Esophagus squamous epithelium (tissue), 5 donors: ENCODE measurements at regions not wholly inside any gene's neighbourhood (a gene's known extent, or its start where the extent isn't known, plus 50 kb on each side); places are given as distances from the start of the nearest gene placed in this dataset.

Source experiments
- DNase-seq: peaks from one replicate; lab custom pipeline; 2025; lab: John Stamatoyannopoulos, UW
- H3K27ac ChIP-seq, 4 donors: fragments of 200-600 bp; sonication (generic); one replicate each; pipeline ENCODE4 v1.5.1; 2016 to 2019; ENCODE audit warnings: mild to moderate bottlenecking in 1 of 4
- H3K27me3 ChIP-seq, 4 donors: fragments of 200-600 bp; sonication (generic); 1 replicate in 3 of 4; 2 replicates in 1 of 4; pipeline versions ENCODE4 v1.5.1 to v1.6.0; 2017 to 2021; ENCODE audit warnings: antibody characterized with exemption in 1 of 4
- H3K36me3 ChIP-seq, 3 donors: fragments of 200-600 bp; sonication (generic); one replicate each; pipeline ENCODE4 v1.5.1; 2016 to 2019
- H3K4me1 ChIP-seq, 3 donors: fragments of 200-600 bp; sonication (generic); one replicate each; pipeline ENCODE4 v1.5.1; 2017 to 2019
- H3K4me3 ChIP-seq, 4 donors: fragments of 200-600 bp; sonication (generic); 1 replicate in 3 of 4; 2 replicates in 1 of 4; pipeline ENCODE4 v1.5.1; 2016 to 2019; ENCODE audit warnings: mild to moderate bottlenecking in 2 of 4, moderate library complexity in 1 of 4
- H3K9me3 ChIP-seq, 3 donors: fragments of 200-600 bp; sonication (generic); one replicate each; pipeline ENCODE4 v1.5.1; 2016 to 2019
- POLR2A ChIP-seq, 4 donors: fragments of 450-650 bp; IDR thresholded peaks; one replicate each; pipeline ENCODE4 v1.6.1; 2017; ENCODE audit warnings: antibody characterized with exemption in 4 of 4, mild to moderate bottlenecking in 4 of 4, moderate library complexity in 3 of 4
- WGBS, 2 donors: methylation state at CpG; one replicate each; pipeline ENCODE4 v1.1.5; 2018; 5-methylcytosine and 5-hydroxymethylcytosine counted together
- intact Hi-C: fragments of 100-400 bp; cut with DNase I; formaldehyde crosslinking; loops from one replicate; pipeline ENCODE4 v1.15.0; 2022
- TF ChIP-seq, protein P1 (sequence below), 6 experiments: fragments of 450-650 bp in 4 of 6; fragments of 200-600 bp in 2 of 6; sonication (generic) in 2 of 6; IDR thresholded peaks; one replicate each; pipeline ENCODE4 v1.5.1; 2016 to 2019; ENCODE audit warnings: antibody characterized with exemption in 6 of 6, mild to moderate bottlenecking in 4 of 6, moderate library complexity in 4 of 6
- donor health status: DM: yes; HTN: yes; CAD: no.

DNA sequence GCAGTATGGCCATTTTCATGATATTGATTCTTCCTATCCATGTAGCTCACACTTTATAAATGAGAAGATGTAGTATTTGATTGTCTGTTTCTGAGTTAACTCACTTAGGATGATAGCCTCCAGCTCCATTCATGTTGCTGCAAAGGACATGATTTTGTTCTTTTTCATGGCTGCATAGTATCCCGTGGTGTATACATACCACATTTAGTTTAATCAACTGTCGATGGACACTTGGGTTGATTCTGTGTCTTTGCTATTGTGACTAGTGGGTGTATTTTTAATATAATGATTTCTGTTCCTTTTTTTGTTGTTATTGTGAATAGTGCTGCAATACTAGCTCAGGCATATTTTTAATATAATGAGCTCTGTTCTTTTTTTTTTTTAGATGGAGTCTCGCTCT lies 560.3 kb upstream of the ZNF608 start:
- intact Hi-C loops: no loop called here
- no peaks in the 10 kb centered on the region for H3K27me3 ChIP-seq
- no peak overlapping the region for H3K4me3 ChIP-seq
- H3K36me3 ChIP-seq: no peaks in the 10 kb centered on the region
- DNase-seq: no peak
- no peak for TF ChIP-seq POLR2A (IDR thresholded peaks at IDR 0.05)
- TF ChIP-seq, protein P1, sequence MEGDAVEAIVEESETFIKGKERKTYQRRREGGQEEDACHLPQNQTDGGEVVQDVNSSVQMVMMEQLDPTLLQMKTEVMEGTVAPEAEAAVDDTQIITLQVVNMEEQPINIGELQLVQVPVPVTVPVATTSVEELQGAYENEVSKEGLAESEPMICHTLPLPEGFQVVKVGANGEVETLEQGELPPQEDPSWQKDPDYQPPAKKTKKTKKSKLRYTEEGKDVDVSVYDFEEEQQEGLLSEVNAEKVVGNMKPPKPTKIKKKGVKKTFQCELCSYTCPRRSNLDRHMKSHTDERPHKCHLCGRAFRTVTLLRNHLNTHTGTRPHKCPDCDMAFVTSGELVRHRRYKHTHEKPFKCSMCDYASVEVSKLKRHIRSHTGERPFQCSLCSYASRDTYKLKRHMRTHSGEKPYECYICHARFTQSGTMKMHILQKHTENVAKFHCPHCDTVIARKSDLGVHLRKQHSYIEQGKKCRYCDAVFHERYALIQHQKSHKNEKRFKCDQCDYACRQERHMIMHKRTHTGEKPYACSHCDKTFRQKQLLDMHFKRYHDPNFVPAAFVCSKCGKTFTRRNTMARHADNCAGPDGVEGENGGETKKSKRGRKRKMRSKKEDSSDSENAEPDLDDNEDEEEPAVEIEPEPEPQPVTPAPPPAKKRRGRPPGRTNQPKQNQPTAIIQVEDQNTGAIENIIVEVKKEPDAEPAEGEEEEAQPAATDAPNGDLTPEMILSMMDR (IDR thresholded peaks at IDR 0.05): no peak
- no peak overlapping the region for H3K27ac ChIP-seq
- whole genome bisulfite sequencing, 2 donors: 88 to 91% methylated on average over 3 of the region's 3 CpGs
- peaks cover 0 to 7% (median 0%) of the 10 kb centered on the region in 3 donors for H3K9me3 ChIP-seq
- no peaks in the 10 kb centered on the region for H3K4me1 ChIP-seq

DNA sequence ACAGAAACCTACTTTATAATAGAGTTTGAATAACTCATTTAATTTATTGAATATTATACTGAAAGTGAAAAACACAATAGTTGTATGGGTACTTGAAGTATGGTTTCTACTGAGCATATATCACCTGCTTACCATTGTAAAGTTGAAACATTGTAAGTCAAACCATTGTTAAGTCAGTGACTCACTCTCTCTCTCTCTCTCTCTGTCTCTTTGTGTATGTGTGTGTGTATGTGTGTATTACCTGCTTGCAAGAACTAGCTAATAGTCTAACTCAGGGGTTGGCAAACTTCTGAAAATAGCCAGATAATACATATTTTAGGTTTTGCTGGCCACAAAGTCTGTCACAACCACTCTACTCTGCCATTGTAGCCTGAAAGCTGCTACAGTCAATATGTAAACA lies 564.3 kb upstream of the ZNF608 start:
- Histone ChIP-seq H3K9me3 (peaks cover 0 to 7% (median 0%) of the 10 kb centered on the region in 3 donors), H3K27ac (no peak overlapping the region), H3K27me3 (no peaks in the 10 kb centered on the region), H3K4me3 (no peak overlapping the region), H3K4me1 (no peaks in the 10 kb centered on the region), H3K36me3 (no peaks in the 10 kb centered on the region)
- TF ChIP-seq, protein P1 (IDR thresholded peaks at IDR 0.05): no peak
- no peak for DNase-seq
- intact Hi-C loops: no loop called here

DNA sequence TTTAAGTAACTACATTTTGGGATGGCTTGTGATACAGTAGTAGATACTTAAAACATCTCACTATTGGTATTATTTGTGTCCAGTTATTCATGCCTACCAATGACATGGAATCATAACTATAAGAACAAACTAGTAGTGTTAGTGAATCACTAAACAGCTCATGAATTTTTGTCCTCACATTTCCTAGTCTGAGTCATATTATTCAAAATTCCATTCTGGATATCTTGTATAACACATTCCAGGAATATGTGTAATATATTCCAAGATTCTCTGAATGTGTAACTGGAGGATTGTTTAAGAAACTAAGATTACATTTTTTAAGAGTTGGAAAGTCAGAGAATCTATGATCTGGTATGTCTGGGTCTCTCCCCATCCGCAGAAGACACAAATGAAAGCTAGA lies 565.3 kb upstream of the ZNF608 start:
- H3K4me1 ChIP-seq: no peaks in the 10 kb centered on the region
- H3K27ac ChIP-seq: no peak overlapping the region
- H3K36me3 ChIP-seq: no peaks in the 10 kb centered on the region
- H3K27me3 ChIP-seq: no peaks in the 10 kb centered on the region
- no peak overlapping the region for H3K4me3 ChIP-seq
- intact Hi-C loops: no loop called here
- WGBS, 2 donors: 44 to 65% methylated on average over 1 of the region's 1 CpG
- DNase-seq: no peak
- no peak for TF ChIP-seq POLR2A (IDR thresholded peaks at IDR 0.05)
- H3K9me3 ChIP-seq: no peaks in the 10 kb centered on the region

DNA sequence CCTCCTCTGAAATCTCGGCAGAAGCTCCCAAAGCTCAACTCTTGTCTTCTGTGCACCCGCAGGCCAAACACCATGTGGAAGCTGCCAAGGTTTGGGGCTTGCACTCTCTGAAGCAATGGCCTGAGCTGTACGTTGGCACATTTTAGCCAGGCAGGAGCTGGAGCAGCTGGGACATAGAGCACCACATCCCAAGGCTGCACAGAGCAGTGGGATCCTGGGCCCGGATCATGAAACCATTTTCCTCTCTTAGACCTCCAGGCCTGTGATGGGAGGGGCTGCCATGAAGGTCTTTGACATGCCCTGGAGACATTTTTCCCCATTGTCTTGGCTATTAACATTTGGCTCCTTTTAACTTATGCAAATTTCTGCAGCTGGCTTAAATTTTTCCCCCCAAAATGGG lies 567.1 kb upstream of the ZNF608 start:
- DNase-seq: no peak
- intact Hi-C loops: no loop called here
- no peak for TF ChIP-seq POLR2A (IDR thresholded peaks at IDR 0.05)
- TF ChIP-seq, protein P1 (IDR thresholded peaks at IDR 0.05): no peak
- no peaks in the 10 kb centered on the region for H3K36me3 ChIP-seq
- no peaks in the 10 kb centered on the region for H3K27me3 ChIP-seq
- H3K27ac ChIP-seq: no peak overlapping the region
- H3K9me3 ChIP-seq: no peaks in the 10 kb centered on the region
- no peak overlapping the region for H3K4me3 ChIP-seq
- no peaks in the 10 kb centered on the region for H3K4me1 ChIP-seq
- 89 to 100% methylated on average over 1 of the region's 4 CpGs for WGBS, 2 donors

DNA sequence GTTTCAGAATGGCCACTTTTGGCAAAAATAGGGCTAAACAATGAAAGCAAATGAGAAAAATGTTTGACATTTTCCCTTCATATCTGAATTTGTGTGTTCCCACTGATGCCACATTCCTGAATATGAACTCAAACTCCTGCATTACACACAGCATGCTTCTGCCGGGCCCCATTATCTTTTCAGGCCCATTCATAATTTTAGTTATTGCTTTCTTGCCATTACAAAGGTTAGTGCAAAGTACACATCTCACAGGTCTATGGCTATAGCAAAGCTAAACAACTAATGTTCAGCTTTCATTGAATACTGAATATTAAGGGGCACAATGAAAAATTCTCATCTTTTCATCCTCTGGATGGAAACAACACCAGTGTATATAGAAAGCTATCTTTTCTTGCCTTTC lies 568.9 kb upstream of the ZNF608 start:
- no peaks in the 10 kb centered on the region for H3K27me3 ChIP-seq
- no peak overlapping the region for H3K4me3 ChIP-seq
- intact Hi-C loops: no loop called here
- H3K36me3 ChIP-seq: no peaks in the 10 kb centered on the region
- no peak for TF ChIP-seq POLR2A (IDR thresholded peaks at IDR 0.05)
- H3K9me3 ChIP-seq: no peaks in the 10 kb centered on the region
- WGBS, 2 donors: 42 to 90% methylated on average over 1 of the region's 1 CpG
- no peak for DNase-seq
- H3K4me1 ChIP-seq: no peaks in the 10 kb centered on the region
- H3K27ac ChIP-seq: no peak overlapping the region

DNA sequence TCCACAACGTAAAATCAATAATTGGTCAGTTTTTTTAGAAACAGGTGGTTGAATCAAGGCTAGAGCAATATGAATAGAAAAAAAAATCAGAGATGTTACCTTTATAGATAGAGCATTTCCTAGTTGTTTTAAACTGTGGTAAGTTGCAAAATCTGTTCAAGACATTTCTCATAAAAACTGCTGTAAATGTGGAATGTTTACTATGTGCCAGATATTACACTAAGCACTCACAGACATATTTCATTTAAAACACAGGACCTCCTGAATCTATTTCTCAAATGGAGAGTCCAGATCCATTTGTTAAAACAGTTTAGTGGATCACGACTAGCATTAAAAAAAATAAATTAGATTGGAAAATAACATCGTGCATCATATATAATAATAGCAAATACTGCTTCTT lies 570.0 kb upstream of the ZNF608 start:
- no peak for DNase-seq
- Histone ChIP-seq H3K4me1 (no peaks in the 10 kb centered on the region), H3K27me3 (no peaks in the 10 kb centered on the region), H3K9me3 (no peaks in the 10 kb centered on the region), H3K27ac (no peak overlapping the region), H3K36me3 (no peaks in the 10 kb centered on the region), H3K4me3 (no peak overlapping the region)
- intact Hi-C loops: no loop called here
- WGBS, 2 donors: 75 to 80% methylated on average over 3 of the region's 3 CpGs
- TF ChIP-seq POLR2A (IDR thresholded peaks at IDR 0.05): no peak
- TF ChIP-seq, protein P1 (IDR thresholded peaks at IDR 0.05): no peak
